NCI-H510A (cell line): ENCODE measurements at regions not wholly inside any gene's neighbourhood (a gene's known extent, or its start where the extent isn't known, plus 50 kb on each side); places are given as distances from the start of the nearest gene placed in this dataset.

ENCODE experiments used
- DNase-seq: peaks from one replicate; lab custom pipeline; 2025; lab: John Stamatoyannopoulos, UW

DNA sequence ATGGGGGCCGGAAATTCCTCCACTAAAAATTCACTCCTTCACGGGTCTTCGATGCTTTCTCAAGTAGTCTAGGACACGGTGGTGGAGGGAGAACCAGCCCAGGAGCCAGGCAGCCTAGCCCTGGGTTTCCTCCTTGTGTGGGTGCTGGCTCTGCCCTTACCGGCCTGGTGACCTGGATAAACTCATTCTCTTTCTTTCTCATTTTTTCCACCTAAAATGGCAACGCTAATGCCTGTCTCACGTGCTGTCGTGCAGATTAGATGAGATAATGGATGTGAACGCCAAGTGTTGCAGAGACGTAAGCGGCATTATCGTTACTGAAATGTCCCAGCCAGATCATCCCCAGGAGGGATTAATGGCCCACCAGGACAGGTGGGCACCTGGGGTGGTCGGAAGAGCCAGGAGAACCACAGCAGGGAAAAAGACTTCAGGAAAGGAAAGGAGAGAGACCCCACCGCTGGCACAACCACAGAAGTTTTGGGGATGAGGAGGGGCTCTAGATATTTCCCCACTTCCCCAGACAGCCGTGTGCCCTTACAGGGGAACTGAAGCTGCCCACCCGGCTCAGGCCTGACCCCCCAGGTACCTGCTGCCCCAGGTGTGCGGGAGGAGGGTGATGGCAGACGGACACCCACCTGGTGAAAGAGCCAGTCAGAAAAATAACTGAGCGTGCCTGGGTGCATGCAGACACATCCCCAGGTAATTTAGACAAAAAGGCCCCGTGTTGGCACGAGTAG, 100.8 kb upstream of the ASAP2 start:
- no peak for DNase-seq

DNA sequence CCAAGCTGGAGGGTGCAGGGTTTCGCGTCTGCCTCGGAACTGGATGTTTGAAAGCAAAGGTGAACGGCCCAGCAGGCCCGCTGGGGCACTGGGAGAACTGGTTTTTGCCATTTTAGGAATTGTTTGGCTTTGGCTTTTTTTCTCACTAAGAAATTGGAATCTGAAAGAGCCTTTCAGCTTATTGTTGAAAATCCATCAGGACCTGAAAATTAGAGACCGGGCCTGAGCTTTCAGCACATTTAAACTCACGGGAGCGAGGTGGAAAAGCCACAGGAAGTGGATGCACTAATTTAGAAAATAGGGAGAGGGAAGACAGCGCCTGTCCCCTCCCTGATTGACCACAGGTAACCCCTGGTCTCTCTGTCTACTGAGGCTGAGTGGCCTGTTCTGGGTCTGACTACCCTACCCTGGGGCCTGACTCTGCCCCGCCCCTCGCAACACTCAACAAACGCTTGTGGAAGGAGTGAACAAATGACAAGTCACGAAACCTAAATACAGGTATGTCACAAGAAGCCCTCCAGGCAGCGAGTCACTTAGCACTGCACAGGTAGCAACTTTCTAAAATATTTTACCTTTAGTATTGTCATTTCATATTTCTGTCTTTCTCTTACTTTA, 100.3 kb upstream of the MBOAT2 start:
- DNase-seq, result no peak

DNA sequence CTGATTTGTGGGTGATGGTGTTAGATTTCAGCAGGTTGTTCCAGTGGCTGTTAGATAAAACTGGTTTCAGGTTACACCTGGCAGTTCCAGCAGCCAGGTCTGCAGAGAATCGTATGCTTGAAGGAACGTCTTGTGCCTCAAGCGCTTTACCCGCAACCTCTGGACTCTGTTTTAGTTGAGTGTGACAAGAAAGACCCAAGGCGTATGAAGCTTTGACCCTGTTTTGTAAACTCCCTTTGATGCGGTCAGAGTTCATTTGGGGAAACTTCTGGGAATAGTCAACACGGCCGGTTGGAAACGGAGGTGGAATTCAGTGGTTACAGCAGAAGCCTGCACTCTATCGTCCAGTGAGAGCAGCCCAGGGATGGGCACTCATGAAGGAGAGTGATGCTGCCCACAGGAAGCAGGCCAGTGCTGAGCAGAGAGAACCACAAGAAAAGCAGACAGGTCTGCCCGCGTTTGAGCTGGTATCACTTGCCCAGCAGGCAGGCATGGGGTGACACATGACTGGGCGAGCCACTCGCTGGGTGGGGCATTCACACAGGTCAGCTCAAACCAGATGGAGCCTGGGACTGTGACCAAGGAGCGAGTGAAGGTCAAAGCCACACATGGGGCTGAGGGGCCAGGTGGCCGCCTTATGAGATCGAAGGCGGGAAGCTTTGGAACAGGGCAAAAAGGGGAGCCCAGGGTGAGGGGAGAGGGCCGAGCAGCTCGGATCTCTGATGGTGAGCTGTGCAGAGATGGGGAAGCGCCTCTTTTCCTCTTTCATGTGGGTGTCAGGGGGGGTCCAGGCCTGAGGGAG, 99.6 kb upstream of the MBOAT2 start:
- no peak for DNase-seq

DNA sequence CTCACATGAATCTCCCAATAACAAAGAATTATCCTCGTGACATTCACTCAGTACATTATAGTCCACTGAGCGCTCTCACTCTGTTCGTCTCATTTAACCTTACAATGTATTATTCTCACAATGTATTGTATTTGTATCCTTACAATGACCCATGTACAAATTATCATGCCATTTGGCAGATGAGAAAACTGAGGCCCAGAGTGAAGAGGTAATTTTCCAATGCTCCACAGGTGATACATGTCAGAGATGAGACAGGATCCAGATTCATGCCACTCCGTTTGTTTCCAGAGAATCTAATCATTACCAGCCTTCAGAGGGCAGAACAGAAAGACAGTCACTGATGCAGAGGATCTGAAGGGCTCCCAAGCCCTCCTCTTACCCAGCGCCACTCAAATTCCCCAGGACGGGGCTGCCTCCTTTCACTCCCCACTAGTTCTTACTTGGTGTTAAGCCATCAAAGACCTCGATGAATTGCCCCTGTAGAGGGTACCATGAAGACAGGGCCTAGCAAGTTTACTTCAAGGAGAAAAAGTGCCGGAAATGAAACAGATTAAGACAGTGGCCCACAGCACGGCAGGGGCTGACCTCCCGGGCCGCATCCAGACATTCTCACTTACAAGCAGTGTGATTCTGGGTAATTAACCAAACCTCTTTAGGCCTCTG, 98.4 kb upstream of the MBOAT2 start:
- no peak for DNase-seq

DNA sequence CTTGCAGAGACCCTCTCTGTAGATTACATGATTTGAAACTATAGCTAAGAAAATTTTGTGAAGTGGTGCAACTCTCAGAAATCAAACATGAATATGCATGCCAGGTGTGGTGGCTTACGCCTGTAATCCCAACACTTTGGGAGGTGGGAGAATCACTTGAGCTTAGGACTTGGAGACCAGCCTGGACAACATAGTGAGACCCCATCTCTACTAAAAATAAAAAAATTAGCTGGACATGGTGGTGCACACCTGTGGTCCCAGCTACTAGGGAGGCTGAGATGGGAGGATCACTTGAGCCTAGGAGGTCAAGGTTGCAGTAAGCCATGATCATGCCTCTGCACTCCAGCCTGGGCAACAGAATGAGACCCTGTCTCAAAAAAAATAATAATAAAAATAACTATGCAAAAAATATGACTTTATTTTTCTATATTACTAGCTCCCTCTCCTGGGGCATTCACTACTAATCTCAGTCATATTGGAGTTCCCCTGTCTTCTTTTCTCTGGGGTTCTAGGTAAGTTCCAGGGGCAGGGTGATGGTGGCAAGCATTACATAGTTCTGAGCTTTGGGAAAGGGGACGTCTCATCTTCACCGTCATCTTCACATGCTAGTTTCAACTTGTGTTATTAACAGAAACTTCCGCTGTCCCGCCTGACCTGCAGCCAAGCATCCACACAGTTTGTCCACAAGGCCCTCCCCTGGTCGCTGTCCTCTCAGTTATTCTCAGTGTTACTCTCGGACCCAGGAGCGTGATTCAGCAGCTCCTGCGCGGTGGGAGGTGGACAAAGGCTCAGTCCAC, 96.8 kb upstream of the MBOAT2 start:
- DNase-seq, result no peak

DNA sequence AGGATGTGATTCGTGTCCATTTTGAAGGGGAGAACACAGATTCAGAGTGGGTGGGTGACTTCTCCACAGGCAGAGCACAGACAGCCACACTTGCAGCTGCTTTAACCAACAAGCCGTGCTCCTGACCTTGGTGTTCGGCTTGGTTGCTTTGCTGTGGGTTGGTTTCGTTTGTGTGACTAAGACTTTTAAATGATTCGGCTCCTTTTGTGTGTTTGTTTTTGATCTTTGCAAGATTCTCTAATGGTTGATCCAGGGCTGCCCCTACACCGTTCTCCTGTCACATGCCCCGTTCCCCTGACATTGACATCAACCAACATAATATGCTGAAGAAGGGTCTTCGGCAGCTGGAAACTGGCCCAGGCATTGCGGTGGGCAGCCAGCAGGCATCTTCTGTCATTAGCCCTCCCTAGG, 95.9 kb upstream of the MBOAT2 start:
- DNase-seq, result no peak

DNA sequence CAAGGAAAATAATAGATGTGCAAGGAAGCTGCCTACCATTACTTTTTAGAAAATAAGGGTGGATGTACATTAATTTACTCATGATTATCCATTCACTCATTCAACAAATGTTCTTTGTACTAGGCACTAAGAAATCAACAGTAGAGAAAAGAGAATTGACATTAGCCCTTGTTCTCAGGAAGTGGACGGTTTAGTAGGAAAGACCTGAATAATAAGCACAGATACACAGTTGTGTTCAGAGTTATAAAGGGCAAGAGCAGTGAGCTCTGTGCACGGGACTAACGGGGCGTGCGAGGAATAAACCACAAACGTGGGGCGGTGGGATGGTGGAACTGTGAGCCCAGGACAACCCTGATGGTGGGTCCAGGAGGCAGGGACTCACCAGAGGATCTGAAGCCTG, 94.4 kb upstream of the MBOAT2 start:
- no peak for DNase-seq

DNA sequence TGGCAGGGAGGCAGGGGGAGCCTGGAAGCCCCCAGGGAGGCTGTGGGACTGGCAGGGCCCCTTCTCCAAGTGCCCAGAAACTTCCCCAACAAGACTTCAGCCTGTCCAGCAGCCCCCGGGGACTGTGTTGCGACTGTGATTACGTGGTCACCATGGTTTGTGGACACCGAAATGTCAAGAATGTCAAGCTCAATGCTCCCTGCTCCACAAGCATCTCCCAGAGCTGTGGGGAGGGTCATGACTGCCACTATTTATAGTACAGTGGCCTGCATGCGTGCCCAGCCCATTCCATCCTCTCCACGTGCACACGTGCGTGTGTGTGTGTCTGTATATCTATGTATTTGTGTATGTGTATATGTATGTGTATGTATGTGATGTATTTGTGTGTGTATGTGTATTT, 93.8 kb upstream of the MBOAT2 start:
- no peak for DNase-seq

DNA sequence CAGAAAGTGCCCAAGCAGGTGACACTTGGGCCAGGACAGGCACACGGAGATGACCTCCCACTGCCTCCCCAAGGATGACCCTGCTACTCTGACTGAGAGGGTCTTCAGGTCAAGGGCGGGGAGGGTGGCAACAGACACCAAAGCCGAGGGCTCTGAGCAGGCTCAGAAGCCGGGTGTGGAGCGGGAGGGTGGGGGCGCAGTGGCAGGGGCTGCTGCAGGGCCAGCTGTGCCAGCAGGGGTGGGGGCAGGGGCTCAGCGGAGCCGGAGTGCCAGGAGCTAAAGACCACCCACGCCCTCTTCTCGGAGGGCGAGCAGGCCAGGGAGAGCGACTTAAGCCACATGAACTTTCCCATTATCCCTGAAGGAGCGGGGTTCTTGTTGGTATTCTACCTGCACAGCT, 93.3 kb upstream of the MBOAT2 start:
- no peak for DNase-seq

DNA sequence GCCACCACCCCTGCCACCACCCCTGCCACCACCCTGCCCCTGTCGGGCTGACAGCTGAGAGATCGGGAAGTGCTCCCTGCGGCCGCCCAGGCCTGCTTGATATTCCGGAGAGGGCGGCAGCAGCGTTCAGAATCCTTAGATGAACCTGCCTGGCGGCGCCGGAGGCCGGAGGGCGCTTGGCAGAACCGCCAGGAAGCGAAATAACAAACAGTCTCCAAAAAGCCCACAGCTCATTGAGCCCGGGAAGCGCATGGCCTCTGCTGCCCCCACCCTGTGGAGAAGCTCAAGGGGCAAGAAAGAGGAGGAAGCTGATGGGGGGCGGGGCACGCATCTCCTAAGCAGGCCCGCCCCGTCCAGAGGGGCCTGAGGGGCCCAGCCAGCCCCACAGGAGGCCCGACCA, 92.2 kb upstream of the MBOAT2 start:
- no peak for DNase-seq

DNA sequence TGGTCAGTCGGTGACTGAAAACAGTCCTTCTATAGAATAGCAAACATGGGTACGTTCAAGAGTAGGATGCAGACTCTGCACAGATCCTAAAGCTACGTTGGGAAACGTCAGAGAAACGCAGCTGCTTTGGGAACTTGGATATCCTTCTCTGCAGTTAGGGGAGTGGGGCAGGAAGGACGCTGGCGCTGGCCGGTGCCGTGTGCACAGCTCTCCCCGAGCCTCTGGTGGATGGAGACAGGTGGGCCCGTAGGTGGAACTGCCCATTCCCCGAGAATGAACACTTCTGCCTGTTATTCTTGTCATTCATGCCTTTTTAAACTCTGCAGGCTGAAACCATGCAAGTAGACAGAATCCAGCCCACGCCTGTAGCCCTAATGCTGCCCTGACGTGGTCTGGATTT, 91.7 kb upstream of the MBOAT2 start:
- no peak for DNase-seq

DNA sequence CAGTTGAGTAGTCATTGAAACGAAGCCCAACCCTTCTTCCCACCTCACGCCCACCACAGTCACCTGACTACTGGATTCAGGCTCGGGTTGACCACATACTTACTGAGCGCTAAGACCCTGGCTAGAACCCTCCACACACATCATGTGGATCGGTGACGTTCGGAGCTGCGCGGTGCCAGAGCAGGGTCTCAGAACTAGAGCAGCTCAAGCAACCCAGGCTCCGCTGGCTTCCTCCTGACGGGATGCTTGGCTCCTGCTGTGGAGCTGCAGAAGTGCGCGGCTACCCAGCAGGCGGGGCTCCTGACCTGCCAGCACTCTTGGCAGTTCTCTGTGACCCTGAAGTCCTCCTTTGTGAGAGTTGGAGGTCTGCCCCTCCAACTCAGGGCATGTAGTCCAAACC, 90.6 kb upstream of the MBOAT2 start:
- no peak for DNase-seq

DNA sequence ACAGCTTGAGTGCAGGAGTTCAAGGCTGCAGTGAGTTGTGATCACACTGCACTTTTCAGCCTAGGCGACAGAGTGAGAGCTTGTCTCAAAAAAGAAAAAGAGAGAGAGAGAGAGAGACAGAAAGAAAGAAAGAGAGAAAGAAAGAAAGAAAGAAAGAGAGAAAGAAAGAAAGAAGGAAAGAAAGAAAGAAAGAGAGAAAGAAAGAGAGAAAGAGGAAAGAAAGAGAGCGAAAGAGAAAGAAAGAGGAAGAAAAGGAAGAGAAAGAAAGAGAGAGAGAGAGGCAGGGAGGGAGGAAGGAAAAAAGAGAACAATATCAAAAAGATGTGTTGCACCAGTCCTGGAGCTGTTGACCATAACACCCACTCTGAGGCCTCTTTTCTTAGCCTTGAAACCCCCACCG, 89.8 kb upstream of the MBOAT2 start:
- no peak for DNase-seq

DNA sequence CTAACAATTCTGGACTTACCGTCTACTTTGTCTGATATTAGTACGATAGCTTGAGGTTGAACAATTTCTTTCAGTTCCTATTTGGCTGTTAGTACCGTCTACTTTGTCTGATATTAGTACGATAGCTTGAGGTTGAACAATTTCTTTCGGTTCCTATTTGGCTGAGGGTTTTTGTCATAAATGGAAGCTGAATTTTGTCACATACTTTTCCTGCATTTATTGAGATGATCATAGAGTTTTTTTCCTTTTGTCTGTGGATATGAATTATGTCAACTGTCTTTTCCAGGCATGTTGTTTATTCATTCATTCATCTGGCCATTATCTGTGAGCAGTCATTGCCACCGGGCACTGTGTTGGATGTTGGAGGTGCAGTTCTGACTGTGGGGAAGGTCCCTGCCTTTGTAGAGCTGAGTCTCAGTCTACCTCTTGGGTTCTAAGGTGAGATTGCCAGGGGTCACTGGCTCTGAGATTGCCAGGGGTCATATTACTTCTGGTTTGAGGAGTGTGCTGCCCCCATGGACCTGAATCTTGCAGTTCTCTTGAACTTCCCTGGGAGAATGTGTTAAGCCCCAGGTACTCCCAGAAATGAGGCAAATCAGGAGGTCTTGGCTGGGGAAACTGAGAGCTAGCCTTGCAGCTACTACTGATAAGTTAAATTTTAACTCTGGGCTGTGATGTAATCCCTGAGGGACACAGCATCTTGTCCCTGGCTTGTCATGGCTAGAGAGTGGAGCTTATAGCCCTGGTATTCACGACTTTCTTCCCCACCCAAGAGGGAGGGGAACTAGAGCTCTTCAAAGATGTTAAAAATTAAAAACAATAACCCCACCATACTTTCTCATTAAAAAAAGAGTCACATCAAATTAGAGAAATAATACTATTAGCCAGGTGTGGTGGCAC, 89.1 kb upstream of the MBOAT2 start:
- no peak for DNase-seq

DNA sequence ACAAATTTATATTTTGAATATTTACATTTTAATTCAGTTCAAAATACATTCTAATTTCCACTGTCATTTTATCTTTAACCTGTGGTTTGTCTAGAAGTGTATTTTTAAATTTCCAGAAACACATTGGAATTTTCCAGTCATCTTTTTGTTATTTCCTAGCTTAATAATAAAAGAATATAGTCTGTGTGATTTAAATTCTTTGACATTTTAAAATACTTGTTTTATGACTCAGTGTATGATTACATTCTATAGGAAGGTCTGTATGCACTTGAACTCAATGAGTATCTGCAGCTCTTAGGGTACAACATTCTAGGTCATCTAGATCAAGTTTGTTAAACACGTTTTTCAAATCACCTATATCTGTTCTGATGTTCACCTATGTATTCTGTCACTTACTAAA, 88.3 kb upstream of the MBOAT2 start:
- DNase-seq, result no peak

DNA sequence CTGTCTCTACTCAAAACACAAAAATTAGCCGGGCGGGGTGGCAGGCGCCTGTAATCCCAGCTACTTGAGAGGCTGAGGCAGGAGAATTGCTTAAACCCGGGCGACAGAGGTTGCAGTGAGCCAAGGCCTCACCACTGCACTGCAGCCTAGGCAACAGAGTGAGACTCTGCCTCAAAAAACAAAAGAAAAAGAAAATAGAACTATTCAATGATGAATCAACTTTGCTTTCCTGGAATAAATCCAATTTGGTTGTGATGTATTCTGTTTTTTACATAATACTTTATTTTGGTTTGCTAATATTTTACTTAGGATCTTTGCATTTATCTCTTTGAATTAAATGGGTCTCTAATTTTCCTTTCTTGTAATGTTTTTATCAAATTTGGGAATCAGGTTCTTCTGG, 86.3 kb upstream of the MBOAT2 start:
- DNase-seq, result no peak

DNA sequence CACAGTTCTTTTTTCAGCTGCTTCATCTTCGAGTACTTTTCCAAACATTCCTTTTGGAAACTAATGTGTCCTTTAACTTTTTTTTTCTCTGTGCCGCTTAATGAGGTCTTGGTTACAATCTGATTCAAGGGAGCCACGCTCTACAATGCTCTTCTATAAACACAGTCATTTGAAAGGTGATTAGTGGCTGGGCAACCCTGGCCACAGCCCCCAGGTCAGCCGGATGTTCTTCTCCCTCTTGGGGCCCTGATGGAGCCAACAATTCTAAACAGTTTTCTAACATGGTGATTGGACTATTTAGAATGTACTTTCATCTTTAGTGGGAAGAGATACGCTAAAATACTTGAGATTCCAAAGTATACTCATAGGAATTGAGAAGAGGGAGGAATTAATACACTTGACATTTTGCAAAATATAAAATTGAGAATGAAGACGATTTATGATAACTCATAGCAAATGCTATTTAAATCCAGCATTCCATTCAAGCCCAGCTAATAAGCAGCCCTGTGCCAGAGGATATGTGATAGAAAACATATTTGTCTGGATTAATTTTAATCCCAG, 83.7 kb upstream of the MBOAT2 start:
- no peak for DNase-seq

DNA sequence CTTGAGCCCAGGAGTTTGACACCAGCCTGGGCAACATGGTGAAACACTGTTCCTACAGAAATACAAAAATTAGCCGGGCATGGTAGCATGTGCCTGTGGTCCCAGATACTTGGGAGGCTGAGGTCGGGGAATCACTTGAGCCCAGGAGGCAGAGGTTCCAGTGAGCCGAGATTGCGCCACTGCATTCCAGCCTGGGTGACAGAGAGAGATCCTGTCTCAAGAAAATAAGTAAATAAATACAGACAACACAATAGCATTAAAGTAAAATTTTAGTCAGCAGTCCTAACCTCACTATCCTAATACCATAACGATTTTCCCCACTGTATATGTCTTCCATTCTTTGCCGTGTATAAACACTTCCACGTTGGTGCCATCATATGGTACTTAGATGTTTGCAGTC, 83.0 kb upstream of the MBOAT2 start:
- no peak for DNase-seq

DNA sequence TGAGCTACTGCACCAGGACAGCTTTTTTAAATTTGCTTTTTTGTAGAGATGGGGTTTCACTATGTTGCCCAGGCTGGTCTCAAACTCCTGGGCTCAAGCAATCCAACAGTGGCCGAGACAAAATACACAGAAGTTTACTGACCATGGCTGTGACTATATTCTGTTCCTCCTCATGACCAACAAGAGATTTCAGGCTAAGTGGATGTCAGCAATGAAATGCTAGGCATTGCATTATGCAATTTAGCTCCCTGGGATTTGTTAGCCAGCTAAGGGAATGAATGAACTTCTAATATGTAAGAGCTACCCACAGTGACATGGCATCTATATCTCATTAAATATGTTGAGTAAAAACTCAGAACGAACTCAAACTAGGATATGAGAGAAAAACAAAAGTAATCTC, 81.9 kb upstream of the MBOAT2 start:
- no peak for DNase-seq

DNA sequence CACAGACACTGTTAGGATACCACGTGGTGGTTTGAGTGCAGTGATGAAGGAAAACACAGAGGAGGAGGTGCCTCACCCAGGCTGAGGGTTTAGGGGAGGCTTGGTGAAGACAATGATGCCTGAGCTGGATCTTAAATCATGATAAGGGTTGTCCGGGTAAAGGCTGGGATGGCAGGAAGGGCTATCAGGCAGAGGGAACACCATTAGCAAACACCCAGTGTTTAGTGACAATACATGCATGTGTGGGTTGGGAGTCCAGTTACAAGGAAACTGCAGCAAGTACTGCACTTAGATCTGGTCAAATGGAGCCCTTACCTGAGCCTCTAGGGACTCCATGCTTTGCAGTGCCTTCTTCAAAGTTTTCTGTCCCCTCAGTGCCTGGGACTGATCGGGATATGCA, 79.8 kb upstream of the MBOAT2 start:
- no peak for DNase-seq

DNA sequence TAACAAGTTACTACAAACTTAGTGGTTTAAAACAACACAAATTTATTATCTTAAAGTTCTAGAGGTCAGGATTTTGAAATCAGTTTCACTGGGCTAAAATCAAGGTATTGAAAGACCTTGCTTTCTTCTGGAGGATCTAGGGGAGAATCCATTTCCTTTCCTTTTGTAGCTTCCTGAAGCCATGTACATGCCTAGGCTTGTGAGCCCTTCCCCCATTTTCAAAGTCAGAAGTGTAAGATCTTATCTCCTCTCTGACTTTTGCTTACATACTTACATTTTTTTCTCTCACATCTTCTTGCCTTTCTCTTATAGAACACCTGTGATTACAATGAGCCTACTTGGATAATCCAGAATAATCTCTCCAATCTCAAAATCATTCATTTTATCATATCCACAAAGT, 78.7 kb upstream of the MBOAT2 start:
- no peak for DNase-seq
